HEK293T (cell line): ENCODE measurements at regions not wholly inside any gene's neighbourhood (a gene's known extent, or its start where the extent isn't known, plus 50 kb on each side); places are given as distances from the start of the nearest gene placed in this dataset.

Experiments used
- CTCF ChIA-PET: fragments of 350-600 bp; formaldehyde crosslinking; extraction: SDS; loops from one replicate; lab custom pipeline; 2021; ENCODE audit warnings: antibody characterized with exemption, inconsistent platforms; lab: Yijun Ruan, JAX
- POLR2A ChIA-PET: fragments of 350-600 bp; formaldehyde crosslinking; extraction: SDS; loops from one replicate; lab custom pipeline; 2020; ENCODE audit warnings: antibody characterized with exemption, inconsistent platforms; lab: Yijun Ruan, JAX
- DNase-seq: peaks from one replicate; pipeline ENCODE4 v3.0.0; 2012; ENCODE audit warnings: mixed read lengths; ENCODE audit errors: extremely low spot score
- ARNT ChIP-seq: fragments of 450-650 bp; IDR thresholded peaks from 2 replicates; pipeline ENCODE4 v1.6.1; 2017; ENCODE audit warnings: mild to moderate bottlenecking
- BHLHE40 ChIP-seq: fragments of 450-650 bp; IDR thresholded peaks from 2 replicates; pipeline ENCODE4 v1.6.1; 2016; ENCODE audit warnings: mild to moderate bottlenecking, moderate library complexity, borderline replicate concordance
- CTBP1 ChIP-seq: fragments of 450-650 bp; IDR thresholded peaks from 2 replicates; pipeline ENCODE4 v1.6.1; 2016; ENCODE audit warnings: borderline replicate concordance
- ELF4 ChIP-seq: fragments of 450-650 bp; IDR thresholded peaks from 2 replicates; pipeline ENCODE4 v1.6.1; 2017; ENCODE audit warnings: antibody characterized with exemption
- FOXA1 ChIP-seq: fragments of 450-650 bp; IDR thresholded peaks from 2 replicates; pipeline ENCODE4 v1.6.1; 2016; ENCODE audit warnings: mild to moderate bottlenecking
- FOXK2 ChIP-seq: fragments of 450-650 bp; IDR thresholded peaks from 2 replicates; pipeline ENCODE4 v1.6.1; 2016; ENCODE audit warnings: mild to moderate bottlenecking
- FOXM1 ChIP-seq: fragments of 450-650 bp; IDR thresholded peaks from 2 replicates; pipeline ENCODE4 v1.6.1; 2017; ENCODE audit warnings: mild to moderate bottlenecking, borderline replicate concordance
- HDGF ChIP-seq: fragments of 450-650 bp; IDR thresholded peaks from 2 replicates; pipeline ENCODE4 v1.6.1; 2017; ENCODE audit warnings: antibody characterized with exemption, borderline replicate concordance
- L3MBTL2 ChIP-seq: fragments of 450-650 bp; conservative IDR thresholded peaks from 2 replicates; pipeline ENCODE4 v1.6.1; 2016; ENCODE audit warnings: mild to moderate bottlenecking
- LEF1 ChIP-seq: fragments of 450-650 bp; IDR thresholded peaks from 2 replicates; pipeline ENCODE4 v1.6.1; 2017; ENCODE audit warnings: mild to moderate bottlenecking, borderline replicate concordance
- NFRKB ChIP-seq: fragments of 450-650 bp; IDR thresholded peaks from 2 replicates; pipeline ENCODE4 v1.6.1; 2016; ENCODE audit warnings: mild to moderate bottlenecking, moderate library complexity
- PKNOX1 ChIP-seq: fragments of 450-650 bp; IDR thresholded peaks from 2 replicates; pipeline ENCODE4 v1.6.1; 2016
- SP1 ChIP-seq: fragments of 450-650 bp; IDR thresholded peaks from 2 replicates; pipeline ENCODE4 v1.6.1; 2017
- SUZ12 ChIP-seq: fragments of 450-650 bp; IDR thresholded peaks from 2 replicates; pipeline ENCODE4 v1.6.1; 2016; ENCODE audit warnings: mild to moderate bottlenecking
- TARDBP ChIP-seq: fragments of 450-650 bp; IDR thresholded peaks from 2 replicates; pipeline ENCODE4 v1.6.1; 2016
- ZNF384 ChIP-seq: fragments of 450-650 bp; IDR thresholded peaks from 2 replicates; pipeline ENCODE4 v1.6.1; 2016

GRCh38 chr12:76646366-76646765 is 86.8 kb upstream of the OSBPL8 start:
- CTCF ChIA-PET, result no interaction called here
- no peak for TF ChIP-seq ARNT
- TF ChIP-seq TARDBP, result no peak
- TF ChIP-seq ELF4, result no peak
- TF ChIP-seq FOXA1, result no peak
- no peak for TF ChIP-seq LEF1
- no peak for TF ChIP-seq NFRKB
- TF ChIP-seq BHLHE40, result no peak
- TF ChIP-seq ZNF384, result no peak
- no peak for TF ChIP-seq CTBP1
- TF ChIP-seq FOXM1, result no peak
- TF ChIP-seq FOXK2, result no peak
- no peak for TF ChIP-seq SP1
- no peak for TF ChIP-seq HDGF
- no peak for TF ChIP-seq PKNOX1
- no peak for TF ChIP-seq L3MBTL2
- no peak for TF ChIP-seq SUZ12
- POLR2A ChIA-PET, result no interaction called here
- DNase-seq, result no peak

- CTCF ChIA-PET, result no interaction called here
Measured at GRCh38 chr12:76649099-76649498, 89.5 kb upstream of the OSBPL8 start.

GRCh38 chr12:76652402-76652801 is 92.8 kb upstream of the OSBPL8 start:
- TF ChIP-seq HDGF (no peak), BHLHE40 (no peak), SP1 (no peak), PKNOX1 (no peak), ARNT (no peak), TARDBP (no peak), FOXA1 (no peak)
- DNase-seq, result no peak
- ChIA-PET CTCF (interaction anchor here (0.8 kb wide), 1 partner anchor 358 kb away, joined by 4 read pairs; no protein-coding TSS in a partner anchor), POLR2A (no interaction called here)

More at GRCh38 chr12:76649099-76649498, 89.5 kb upstream of the OSBPL8 start:
- POLR2A ChIA-PET, result no interaction called here
- DNase-seq, result no peak
- TF ChIP-seq ARNT (no peak), TARDBP (no peak), FOXM1 (no peak), ZNF384 (no peak), ELF4 (no peak), SP1 (no peak), PKNOX1 (no peak), SUZ12 (no peak), LEF1 (no peak), L3MBTL2 (no peak), NFRKB (no peak), BHLHE40 (no peak), HDGF (no peak), FOXA1 (no peak), CTBP1 (no peak), FOXK2 (no peak)

GRCh38 chr12:76653342-76653741 is 93.8 kb upstream of the OSBPL8 start:
- ChIA-PET POLR2A (no interaction called here), CTCF (interaction anchor here (0.8 kb wide), 1 partner anchor 357 kb away, joined by 4 read pairs; no protein-coding TSS in a partner anchor)
- TF ChIP-seq FOXK2 (no peak), CTBP1 (no peak), HDGF (no peak), ELF4 (no peak), FOXM1 (no peak), NFRKB (no peak), TARDBP (no peak), SUZ12 (no peak), PKNOX1 (no peak), FOXA1 (no peak)
- DNase-seq, result no peak

GRCh38 chr12:76664731-76665130 is 99.2 kb upstream of the ZDHHC17 start:
- ChIA-PET CTCF (no interaction called here), POLR2A (no interaction called here)
- TF ChIP-seq BHLHE40 (no peak), ELF4 (no peak), L3MBTL2 (no peak), FOXM1 (no peak), NFRKB (no peak), ZNF384 (no peak), SUZ12 (no peak), ARNT (no peak), FOXA1 (no peak), FOXK2 (no peak), HDGF (no peak), SP1 (no peak), CTBP1 (no peak), PKNOX1 (no peak), TARDBP (no peak), LEF1 (no peak)
- no peak for DNase-seq
